NCI-H1436 (cell line): ENCODE measurements at regions not wholly inside any gene's neighbourhood (a gene's known extent, or its start where the extent isn't known, plus 50 kb on each side); places are given as distances from the start of the nearest gene placed in this dataset.
"Not testable (repeated sequence)": the region's sequence is repeated elsewhere in the genome, so short reads cannot be mapped to it uniquely, and the experiment has no call there.

Experiments used
- DNase-seq: peaks from one replicate; lab custom pipeline; 2025; lab: John Stamatoyannopoulos, UW

DNA sequence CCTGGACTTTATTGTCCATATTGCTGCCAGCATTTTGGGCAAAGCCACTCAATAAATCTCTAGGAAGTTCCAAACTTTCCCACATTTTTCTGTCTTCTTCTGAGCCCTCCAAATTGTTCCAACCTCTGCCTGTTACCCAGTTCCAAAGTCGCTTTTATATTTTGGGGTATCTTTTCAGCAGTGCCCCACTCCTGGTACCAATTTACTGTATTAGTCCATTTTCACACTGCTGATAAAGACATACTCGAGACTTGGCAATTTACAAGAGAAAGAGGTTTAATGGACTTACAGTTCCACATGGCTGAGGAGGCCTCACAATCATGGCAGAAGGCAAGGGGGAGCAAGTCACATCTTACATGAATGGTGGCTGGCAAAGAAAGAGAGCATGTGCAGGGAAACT is 53.4 kb downstream of the AHSP start:
- not testable (repeated sequence) for DNase-seq

DNA sequence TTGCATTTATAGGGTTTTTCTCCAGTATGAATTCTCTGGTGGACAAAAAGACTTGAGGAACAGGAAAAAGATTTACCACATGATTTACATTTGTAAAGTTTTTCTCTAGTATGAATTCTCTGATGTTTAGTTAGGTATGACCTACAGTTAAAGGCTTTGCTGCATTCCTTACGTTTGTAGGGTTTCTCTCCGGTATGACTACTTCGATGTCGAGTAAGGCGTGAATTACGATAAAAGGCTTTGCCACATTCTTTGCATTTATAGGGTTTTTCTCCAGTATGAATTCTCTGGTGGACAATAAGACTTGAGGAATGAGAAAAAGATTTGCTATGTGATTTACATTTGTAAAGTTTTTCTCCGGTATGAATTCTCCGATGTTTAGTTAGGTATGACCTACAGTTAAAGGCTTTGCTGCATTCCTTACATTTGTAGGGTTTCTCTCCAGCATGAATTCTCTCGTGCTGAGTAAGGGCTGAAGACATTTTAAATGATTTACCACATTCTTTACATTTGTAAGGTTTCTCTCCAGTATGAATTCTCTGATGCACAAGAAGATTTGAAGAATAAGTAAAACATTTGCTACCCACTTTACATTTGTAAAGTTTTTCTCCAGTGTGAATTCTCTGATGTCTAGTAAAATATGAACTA is 74.2 kb downstream of the AHSP start:
- not testable (repeated sequence) for DNase-seq

DNA sequence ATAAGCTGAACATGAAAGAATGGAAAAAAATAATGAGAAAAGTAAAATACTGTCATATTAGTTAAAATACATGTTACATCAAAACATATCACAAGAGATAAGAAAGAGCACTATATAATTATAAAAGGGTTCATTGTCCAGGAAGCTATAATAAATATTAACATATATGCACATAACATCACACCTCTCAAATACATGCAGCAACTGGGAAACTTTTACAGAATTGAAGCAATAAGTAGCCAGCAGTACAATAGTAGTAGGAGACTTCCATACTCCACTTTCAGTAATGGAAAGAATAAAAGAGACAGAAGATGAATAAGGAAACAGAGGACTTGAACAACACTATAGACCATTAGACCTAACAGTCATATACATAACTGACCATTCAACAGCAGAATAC is 90.4 kb downstream of the AHSP start:
- no peak for DNase-seq

DNA sequence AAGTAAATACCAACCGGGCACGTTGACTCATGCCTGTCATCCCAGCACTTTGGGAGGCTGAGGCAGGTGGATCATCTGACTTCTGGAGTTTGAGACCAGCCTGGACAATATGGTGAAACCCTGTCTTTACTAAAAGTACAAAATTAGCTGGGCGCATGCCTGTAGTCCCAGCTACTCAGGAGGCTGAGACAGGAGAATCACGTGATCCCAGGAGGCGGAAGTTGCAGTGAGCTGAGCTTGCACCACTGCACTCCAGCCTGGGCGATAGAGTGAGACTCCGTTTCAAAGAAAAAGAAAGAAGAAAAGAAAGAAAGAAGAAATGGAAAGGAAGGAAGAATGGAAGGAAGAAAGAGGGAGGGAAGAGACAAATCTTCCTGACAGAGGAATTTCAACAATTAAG is 108.7 kb downstream of the AHSP start:
- no peak for DNase-seq

DNA sequence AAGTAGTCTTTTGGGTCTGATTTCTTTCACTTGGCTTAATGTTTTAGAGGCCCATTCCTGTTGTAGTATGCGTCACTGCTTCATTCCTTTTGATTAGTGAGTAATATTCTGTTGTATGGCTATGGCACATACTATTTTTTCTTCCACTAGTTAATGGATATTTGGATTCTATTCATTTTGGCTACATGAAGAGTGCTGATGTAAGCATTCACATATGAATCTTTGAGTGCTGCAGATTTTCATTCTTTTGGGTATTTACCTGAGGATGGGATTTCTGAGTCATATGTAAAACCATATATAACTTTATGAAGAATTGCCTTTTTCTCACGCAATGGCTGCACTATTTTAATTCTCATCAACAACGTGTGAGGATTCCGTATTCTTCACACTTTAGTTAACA is 113.6 kb downstream of the AHSP start:
- no peak for DNase-seq

DNA sequence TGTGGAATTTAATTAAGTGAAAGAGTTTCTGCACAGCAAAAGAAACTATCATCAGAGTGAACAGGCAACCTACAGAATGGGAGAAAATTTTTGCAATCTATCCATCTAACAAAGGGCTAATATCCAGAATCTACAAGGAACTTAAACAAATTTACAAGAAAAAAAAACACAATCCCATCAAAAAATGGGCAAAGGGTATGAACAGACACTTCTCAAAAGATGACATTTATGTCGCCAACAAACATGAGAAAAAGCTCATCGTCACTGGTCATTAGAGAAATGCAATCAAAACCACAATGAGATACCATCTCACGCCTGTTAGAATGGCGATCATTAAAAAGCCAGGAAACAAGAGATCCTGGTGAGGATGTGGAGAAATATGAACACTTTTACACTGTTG is 128.0 kb downstream of the AHSP start:
- not testable (repeated sequence) for DNase-seq

DNA sequence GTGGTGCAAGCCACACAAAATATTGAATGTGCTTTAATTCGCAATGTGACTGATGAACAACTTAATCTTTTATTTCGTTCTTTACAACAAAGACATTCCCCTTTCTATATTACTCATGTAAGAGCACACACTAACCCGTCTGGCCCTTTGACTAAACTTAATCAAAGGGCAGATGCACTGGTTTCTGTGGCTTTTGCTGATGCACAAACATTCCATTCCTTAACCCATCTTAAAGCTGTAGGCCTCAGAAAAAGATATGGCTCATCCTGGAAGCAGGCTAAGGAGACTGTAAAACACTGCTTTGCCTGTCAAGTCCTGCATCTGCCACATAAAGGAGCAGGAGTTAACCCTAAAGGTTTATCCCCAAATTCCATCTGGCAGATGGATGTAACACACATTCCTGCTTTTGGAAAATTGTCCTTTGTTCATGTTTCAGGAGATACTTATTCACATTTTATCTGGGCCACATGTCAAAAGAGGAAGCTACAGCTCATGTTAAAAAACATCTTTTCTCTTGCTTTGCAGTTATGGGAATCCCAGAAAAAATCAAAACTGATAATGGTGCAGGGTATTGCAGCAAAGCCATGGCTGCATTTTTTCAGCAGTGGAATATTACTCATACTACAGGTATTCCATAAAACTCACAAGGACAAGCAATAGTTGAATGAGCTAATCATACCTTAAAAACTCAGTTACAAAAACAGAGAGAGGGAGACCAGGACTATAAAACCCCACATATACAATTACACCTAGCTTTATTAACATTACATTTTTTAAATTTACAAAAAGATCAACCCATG is 137.2 kb downstream of the AHSP start:
- no peak for DNase-seq

DNA sequence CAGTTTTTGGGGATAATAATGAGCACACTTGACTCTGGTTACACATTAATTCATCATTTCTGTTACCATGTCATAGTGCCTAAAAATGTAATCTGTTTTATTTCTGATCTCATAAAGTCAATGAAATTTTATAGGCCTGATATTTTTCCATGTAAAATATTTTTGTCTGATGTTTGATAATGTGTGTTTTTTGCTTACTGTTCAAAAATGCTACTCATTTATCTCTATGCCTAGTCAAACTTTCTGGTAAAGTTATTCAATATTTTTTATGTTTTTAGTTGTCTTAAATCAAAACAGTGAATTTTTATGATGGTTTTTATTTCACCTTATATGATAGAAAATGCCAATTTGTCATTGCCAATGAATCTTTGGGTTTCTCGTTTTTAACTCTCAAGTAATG is 147.0 kb downstream of the AHSP start:
- DNase-seq: no peak

DNA sequence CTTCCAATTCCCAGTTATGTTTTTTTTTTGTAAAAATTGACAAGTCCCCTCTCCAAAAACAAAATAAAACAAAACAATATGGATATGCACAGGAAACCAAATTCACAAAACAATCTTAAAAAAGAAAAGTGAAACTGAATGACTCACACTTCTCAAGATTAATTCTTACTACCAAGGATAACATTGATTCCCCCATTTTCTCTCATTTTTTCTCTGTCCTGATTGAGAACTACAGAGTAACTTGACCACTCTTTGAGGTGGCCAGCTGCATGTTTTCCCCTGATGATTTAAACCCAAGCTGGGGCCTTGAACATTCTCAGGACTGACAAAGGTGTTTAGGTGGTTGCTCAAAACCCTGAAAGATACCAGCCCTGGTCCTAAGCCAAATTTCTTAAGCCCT is 149.0 kb downstream of the AHSP start:
- DNase-seq: no peak

DNA sequence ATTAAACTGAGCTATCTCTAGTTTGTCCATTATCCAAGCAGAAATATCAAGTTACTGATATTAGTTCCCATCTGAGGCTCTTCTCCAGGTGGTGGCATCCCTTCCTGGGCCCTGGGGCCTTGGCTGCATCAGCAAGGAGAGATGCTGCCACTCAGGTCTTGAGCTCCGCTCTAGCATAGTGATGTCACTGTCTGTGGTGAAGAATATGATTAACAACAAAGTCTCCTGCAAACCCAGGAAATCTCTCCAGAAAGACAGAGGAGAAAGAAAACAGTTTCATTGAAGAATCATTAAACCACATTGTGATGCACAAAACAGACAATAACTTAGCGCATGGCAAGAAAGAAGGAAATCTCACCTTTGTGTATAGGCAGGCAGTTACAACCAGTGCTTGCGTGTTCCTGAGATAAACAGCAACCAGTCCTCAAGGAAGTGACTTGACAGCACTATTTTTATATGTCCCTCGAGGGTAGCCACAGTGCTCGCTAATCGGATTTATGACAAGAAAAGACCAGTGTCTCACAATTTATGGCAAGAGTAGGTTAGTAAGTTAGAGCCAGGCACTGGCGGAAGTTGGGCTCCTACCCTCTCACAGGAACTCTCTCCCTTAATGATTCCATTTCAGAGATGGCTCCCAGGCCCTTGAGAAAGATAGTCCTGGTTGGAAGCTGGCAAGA is 151.1 kb downstream of the AHSP start:
- no peak for DNase-seq

DNA sequence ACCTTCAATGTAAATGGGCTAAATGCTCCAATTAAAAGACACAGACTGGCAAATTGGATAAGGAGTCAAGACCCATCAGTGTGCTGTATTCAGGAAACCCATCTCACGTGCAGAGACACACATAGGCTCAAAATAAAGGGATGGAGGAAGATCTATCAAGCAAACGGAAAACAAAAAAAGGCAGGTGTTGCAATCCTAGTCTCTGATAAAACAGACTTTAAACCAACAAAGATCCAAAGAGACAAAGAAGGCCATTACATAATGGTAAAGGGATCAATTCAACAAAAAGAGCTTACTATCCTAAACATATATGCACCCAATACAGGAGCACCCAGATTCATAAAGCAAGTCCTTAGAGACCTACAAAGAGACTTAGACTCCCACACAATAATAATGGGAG is 161.6 kb downstream of the AHSP start:
- DNase-seq: not testable (repeated sequence)

DNA sequence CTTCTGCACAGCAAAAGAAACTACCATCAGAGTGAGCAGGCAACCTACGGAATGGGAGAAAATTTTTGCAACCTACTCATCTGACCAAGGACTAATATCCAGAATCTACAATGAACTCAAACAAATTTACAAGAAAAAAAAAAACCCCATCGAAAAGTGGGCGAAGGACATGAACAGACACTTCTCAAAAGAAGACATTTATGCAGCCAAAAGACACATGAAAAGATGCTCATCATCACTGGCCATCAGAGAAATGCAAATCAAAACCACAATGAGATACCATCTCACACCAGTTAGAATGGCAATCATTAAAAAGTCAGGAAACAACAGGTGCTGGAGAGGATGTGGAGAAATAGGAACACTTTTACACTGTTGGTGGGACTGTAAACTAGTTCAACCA is 164.6 kb downstream of the AHSP start:
- not testable (repeated sequence) for DNase-seq

DNA sequence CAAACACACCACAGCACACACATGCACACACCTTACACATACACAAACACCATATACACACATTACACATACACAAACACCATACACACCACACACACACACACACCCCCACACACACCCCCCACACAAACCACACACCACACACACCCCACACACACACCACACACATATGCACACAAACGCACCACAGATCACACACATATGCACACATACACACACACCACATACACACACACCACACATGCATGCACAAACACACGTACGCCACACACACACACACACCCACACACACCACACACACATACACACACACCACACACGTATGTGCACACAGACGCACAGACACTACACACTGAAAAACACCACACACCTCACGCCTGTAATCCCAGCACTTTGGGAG is 166.0 kb downstream of the AHSP start:
- DNase-seq: no peak

DNA sequence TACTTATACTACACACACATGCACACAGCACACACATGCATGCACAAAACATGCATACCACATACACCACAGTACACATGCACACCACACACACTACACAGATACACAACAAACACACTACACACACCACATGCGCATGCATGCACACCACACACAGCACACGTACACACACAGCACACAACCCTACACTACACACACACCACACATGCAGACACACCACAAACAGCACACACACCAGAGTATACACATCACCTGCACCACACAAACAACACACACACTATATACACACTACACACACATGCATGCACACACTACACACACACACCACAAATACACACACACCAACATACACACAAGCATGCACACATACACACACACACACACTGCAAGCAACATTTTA is 166.8 kb downstream of the AHSP start:
- no peak for DNase-seq

DNA sequence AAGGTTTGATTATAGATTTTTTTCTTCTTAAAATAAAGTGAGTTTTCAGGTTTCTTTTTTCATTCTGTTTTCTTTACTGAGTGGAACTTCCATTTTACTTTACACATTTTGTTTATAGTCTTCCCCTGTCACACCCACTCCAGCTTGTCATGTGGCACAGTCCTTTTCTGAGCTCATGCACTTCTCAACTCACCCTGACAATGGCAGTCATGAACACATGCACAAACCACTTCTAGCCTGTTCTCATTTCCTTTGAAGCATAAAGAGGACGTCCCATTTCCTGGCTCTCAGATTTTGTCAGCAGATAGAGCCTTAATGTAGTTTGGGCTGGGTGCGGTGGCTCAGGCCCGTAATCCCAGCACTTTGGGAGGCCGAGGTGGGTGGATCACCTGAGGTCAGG is 168.0 kb downstream of the AHSP start:
- DNase-seq: no peak

DNA sequence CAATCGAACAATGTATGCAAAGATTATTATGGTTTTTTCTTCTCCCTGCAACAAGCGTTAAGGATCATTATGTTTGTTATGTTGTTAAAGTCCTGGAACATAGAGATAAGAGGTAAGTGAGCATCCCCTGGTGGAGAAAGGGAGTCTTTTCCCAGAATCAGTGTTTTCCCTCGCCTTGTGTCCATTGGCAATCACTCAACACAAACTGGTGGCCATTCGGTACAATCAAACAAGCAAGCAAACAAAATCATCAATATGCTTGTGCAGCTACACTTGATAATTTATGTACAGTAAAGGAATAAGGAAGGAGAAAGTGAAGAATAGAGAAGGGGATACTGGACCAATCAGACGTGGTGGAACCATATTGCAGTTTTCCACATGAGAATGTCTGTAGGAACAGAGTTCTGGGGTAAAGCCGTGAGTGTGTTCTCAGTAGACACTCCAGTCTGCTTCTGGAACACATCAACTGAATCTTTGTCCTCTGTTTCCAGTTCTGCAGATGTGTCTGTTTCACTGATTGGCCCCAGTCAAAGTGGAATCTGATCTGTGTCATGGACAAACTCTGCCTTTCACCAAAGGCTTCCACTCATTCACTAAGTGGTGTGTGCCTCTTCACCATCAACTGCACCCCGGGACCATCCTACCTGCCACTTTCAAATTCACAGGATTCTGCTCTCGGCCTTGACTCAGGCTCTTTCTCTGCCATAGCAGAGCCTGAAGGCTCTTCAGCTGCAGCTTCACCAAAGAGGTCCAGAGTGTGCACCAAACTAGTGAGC is 169.5 kb downstream of the AHSP start:
- DNase-seq: peak; percentile 37

DNA sequence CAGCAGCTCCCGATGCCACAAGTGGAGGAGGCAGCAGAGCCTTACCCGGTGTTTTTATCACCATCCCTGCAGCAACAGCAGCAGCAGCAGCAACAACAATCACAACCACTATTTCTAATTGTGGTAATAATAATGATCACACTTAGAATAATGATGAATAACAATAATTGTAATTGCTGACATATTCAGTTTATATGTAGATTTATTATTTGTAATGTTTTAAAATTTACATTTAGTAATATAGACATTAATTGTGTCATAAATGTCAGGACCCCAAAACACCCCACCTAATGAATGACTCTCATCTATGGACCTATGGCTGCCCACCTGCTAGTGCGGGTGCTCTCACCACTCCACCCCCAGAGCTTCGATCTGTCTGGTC is 170.0 kb downstream of the AHSP start:
- no peak for DNase-seq

DNA sequence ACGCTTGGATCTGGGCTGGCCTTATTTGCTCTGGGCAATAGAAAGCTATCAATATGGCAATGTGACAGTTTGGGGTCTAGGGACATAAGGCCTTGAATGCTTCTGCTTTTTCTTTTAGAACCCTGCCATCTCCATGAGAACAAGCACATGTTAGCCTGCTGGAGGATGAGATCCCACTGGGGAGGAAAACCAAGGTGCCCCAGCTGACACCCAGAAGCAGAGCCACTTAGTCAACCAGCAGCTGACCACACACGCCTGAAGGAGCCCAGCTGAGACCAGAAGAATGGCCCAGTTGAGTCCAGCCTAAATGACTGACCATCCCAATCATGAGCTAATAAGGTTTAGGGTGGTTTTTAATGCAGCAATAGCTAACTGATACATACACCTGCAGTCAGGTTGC is 171.2 kb downstream of the AHSP start:
- DNase-seq: no peak

DNA sequence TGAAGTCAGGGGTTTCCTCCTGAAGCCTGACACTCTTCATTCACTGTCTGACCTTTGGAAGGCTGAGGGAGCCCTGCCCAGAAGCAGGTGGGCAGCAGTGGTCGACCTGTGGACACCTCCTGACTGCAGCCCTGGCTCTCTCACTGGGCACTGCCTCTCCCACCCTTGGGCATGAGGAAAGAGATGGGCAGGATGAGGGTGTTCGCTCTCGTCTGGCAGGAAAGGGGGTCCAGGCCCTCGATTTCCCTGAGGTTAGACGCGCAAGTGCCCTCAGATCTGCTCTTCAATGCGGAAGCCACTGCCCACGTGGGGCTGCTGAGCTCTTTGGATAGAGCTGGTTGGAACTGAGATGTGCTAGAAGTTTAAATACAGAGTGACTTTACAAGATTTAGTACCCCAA is 171.9 kb downstream of the AHSP start:
- no peak for DNase-seq

DNA sequence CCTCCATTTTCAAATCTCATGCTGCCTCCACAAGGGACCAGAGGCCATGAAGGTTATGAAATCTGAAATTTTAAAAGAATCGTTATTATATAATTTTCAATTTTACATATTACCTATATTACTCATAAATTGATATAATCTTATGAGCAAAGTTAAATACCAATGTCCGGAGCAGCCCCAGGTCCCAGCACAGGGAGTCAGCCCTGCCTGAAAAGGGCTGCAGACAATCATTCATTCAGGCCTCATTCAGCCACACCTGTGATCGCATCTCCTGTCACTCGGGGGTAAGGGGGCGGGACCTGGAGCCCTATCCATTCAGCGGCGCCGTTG is 172.5 kb downstream of the AHSP start:
- DNase-seq: peak; percentile 80

DNA sequence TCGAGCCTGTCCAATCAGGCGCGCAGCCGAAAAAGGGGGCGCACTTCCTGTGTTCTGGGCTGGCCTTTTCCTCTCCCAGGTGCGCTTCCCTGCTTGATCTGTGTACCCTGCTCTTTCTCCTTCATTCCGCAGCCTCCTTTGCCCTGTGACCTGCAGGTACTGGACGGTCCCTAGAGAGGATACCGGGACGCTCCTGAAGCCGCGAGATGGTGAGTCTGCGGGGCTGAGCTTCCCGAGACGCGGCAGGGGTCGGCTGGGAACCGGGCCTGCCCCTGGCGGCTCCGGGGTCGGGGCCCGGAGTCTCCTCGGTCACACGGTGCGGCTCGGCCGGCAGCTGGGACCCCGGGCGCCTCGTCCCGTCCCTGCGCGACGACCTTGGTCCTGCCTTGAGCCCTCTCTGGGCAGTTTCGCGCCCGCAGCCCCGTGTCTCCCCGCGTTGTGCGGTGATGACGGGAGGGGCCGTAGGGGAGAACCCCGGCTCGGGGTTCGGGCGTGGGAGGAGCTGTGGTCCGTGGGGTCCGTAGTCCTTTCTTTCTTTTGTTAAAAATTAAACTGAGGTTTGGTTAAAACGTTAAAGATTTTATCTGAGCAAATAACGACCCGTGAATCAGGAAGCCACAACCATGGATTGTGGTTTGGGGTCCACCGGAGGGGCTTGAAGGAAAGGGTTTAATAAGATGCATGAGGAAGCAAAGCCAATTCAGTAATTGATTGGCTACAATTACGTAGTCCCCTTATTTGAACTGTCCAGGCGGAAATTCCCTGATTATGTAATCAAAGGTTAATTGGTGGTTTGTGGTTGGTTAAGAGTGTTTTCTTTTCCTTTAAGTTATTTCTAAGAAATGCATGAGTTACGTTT is 172.8 kb upstream of the ZNF267 start:
- no peak for DNase-seq

DNA sequence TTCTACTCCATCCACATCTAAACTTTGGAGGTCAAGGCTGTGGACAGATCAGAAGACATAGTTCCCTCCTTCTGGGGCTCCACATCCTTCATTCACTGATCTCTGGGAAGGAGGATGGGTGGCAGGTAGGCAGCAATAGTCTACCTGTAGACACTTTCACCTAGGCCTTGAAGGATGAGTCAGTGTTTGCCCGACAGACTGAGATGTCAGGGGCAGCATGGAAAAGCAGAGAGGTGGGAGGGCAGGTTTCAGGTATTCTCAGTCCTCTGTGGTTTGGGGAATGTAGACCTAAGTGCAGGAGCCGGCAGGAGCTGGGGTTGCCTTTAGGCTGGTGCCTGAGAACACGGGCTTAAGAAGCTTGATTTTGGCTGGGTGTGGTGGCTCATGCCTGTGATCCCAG is 171.9 kb upstream of the ZNF267 start:
- no peak for DNase-seq
